Activated naive CD4-positive, alpha-beta T cell treated with anti-CD3 and anti-CD28 coated beads for 36 hours (primary cell): ENCODE measurements at regions not wholly inside any gene's neighbourhood (a gene's known extent, or its start where the extent isn't known, plus 50 kb on each side); places are given as distances from the start of the nearest gene placed in this dataset.

Experiments used
- CTCF ChIA-PET: fragments of 350-600 bp; sonication (Branson Sonifier 250); formaldehyde crosslinking; loops from one replicate; lab custom pipeline; 2021; ENCODE audit warnings: antibody characterized with exemption; lab: Charles Lee
- DNase-seq: peaks from one replicate; pipeline ENCODE4 v3.0.0-alpha.2; 2020
- H3K27ac Mint-ChIP-seq: one replicate; pipeline ENCODE4 v1.8.0; 2021; ENCODE audit warnings: mild to moderate bottlenecking, mixed read lengths
- H3K27me3 Mint-ChIP-seq: one replicate; pipeline ENCODE4 v1.8.0; 2021; ENCODE audit warnings: low read depth, mixed read lengths
- H3K36me3 Mint-ChIP-seq: one replicate; pipeline ENCODE4 v1.8.0; 2021; ENCODE audit warnings: low read depth, mixed read lengths
- H3K4me1 Mint-ChIP-seq: one replicate; pipeline ENCODE4 v1.8.0; 2021; ENCODE audit warnings: low read depth, mixed read lengths
- H3K4me3 Mint-ChIP-seq: one replicate; pipeline ENCODE4 v1.8.0; 2021; ENCODE audit warnings: mild to moderate bottlenecking, moderate library complexity, mixed read lengths
- H3K9me3 Mint-ChIP-seq: one replicate; pipeline ENCODE4 v1.8.0; 2021; ENCODE audit warnings: mixed read lengths
- intact Hi-C: fragments of 100-400 bp; cut with micrococcal nuclease; formaldehyde crosslinking; loops from one replicate; pipeline ENCODE4 v1.15.1; 2023

DNA sequence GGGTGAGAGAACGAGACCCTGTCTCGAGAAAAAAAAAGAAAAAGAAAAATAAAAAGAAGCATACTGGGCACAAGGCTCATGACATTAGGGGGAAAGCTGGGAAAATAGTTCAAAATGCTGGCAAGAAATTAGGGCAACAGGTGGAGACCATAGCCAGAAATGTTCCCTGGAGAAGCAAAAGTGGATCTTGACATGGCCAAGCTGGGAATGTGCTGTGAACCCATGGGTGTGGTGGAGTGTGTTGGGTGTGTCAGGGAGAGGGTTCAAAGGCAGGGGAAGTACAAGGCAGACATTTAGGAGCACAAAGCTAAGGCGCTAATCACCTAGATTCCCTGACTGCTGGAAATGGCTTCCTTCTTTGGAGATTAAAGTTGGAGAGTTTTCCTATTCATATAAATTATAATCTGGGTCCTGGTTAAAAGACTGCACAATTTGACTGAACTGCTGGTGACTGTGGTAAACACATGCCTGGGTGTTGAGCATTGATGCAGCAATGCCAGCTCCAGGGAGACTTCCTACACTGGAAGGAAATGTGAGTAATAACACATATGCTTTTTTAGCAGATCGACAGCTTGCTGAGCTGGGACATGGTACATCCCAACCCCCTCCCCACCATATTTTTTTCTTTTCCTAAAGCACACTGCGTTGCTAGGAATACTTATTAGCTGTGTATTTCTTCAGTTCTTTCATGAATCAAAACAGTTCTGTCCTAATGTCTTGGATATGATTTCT is 70.1 kb upstream of the ARHGAP21 start:
- H3K27me3 Mint-ChIP-seq: no peaks in the 10 kb centered on the region
- CTCF ChIA-PET: interaction anchor here (0.6 kb wide), 1 partner anchor 55 kb away, joined by 4 read pairs; no protein-coding TSS in a partner anchor

DNA sequence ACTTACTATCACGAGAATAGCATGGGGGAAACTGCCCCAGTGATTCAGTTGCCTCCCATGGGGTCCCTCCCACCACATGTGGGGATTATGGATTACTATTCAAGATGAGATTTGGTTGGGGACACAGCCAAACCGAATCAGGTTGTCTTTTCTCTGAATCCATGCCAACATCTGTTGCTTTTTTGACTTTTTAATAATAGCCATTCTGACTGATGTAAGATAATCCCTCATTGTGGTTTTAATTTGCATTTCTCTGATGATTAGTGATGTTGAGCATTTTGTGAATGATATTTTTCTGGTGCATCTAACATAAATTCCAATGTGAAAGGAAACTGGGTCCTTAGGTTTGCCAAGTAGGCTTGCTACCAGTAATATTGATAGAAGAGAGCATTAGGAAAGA is 69.0 kb upstream of the ARHGAP21 start:
- CTCF ChIA-PET: interaction anchor here (0.6 kb wide), 1 partner anchor 434 kb away, joined by 3 read pairs; no protein-coding TSS in a partner anchor

More for the DNA sequence above, 70.1 kb upstream of the ARHGAP21 start:
- no peak overlapping the region for H3K27ac Mint-ChIP-seq
- no peaks in the 10 kb centered on the region for H3K36me3 Mint-ChIP-seq
- no peak for DNase-seq
- no peaks in the 10 kb centered on the region for H3K4me1 Mint-ChIP-seq
- intact Hi-C loops: no loop called here
- H3K9me3 Mint-ChIP-seq: peaks cover 2% of the 10 kb centered on the region
- H3K4me3 Mint-ChIP-seq: no peak overlapping the region

DNA sequence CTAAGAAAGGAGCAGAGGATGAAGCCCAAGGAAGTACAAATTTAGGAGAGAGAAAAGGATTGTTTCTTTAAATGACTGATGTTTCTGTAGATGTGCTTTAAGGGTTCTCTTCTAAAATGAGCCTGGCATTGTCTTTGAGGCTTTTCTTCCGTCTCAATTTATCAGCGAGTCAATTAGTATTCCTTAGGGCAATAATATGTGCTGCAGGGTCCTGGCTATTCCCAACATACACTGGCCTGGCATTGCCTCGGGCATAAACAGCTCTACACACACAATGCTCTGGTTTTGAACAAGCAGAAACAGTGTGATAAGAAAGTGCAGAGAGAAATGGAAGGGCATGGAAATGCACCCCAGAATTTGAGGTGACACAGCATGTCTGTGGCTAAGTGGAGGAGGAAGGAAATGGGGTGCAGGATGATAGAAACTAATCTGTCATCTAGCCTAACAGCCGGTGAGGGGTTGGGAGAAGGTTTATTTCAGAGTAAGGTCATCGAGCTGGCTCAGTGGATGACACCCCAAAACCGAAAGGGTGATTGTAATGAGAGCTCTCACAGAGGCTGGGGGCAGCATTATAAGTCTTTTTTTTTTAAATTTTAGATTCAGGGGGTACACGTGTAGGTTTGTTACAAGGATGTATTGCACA is 67.5 kb upstream of the ARHGAP21 start:
- Mint-ChIP-seq H3K36me3 (no peaks in the 10 kb centered on the region), H3K9me3 (peaks cover 2% of the 10 kb centered on the region), H3K27ac (no peak overlapping the region), H3K4me1 (no peaks in the 10 kb centered on the region), H3K4me3 (no peak overlapping the region), H3K27me3 (no peaks in the 10 kb centered on the region)
- no peak for DNase-seq
- intact Hi-C loops: no loop called here
- CTCF ChIA-PET: no interaction called here

More for the DNA sequence above, 69.0 kb upstream of the ARHGAP21 start:
- Mint-ChIP-seq H3K27ac (no peak overlapping the region), H3K27me3 (no peaks in the 10 kb centered on the region), H3K36me3 (no peaks in the 10 kb centered on the region), H3K4me1 (no peaks in the 10 kb centered on the region), H3K4me3 (no peak overlapping the region), H3K9me3 (peaks cover 2% of the 10 kb centered on the region)
- intact Hi-C loops: no loop called here
- DNase-seq: no peak

DNA sequence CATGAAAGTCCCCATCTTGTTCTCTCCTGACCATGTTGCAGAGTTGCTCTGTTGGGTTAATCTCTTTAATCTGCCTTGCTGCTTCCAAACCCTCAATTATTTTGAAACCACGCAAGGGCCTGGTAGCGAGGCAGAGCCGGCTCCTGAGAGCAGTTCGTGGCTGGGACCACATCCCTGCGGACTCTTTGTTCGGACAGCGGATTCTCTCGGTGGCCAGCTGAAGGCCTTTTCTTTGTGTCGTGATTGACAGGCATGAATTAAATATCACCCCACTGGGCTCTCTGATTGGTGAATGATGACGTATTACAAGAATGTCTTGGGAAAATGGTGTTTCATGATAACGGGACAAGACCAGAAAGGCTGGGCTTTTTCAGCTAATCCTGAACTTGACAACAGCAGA is 66.9 kb upstream of the ARHGAP21 start:
- Mint-ChIP-seq H3K4me1 (no peaks in the 10 kb centered on the region), H3K27me3 (no peaks in the 10 kb centered on the region), H3K9me3 (peaks cover 2% of the 10 kb centered on the region), H3K27ac (no peak overlapping the region), H3K4me3 (no peak overlapping the region), H3K36me3 (no peaks in the 10 kb centered on the region)
- intact Hi-C loops: no loop called here
- CTCF ChIA-PET: no interaction called here
- no peak for DNase-seq

DNA sequence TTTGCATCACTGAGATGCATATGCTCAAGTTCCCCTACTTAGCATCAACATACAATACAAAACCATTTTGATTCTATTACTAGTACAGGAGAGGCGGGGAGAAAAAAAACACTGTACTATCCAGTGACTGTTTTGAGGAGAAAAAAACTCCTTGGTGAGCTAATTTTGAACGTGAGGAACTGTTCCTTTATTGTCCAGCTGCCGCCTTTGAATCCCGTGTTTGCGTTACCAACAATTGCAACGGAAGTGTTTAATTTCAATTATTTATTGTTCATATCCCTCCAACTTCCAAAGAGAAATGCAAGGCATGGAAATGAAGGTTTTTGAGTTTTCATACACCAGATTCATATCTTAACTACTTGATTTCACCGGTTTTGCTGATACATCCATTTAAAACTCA is 66.4 kb upstream of the ARHGAP21 start:
- no peak overlapping the region for H3K4me3 Mint-ChIP-seq
- intact Hi-C loops: no loop called here
- H3K27ac Mint-ChIP-seq: no peak overlapping the region
- H3K27me3 Mint-ChIP-seq: no peaks in the 10 kb centered on the region
- peaks cover 2% of the 10 kb centered on the region for H3K9me3 Mint-ChIP-seq
- CTCF ChIA-PET: no interaction called here
- no peak for DNase-seq
- H3K4me1 Mint-ChIP-seq: no peaks in the 10 kb centered on the region
- no peaks in the 10 kb centered on the region for H3K36me3 Mint-ChIP-seq

DNA sequence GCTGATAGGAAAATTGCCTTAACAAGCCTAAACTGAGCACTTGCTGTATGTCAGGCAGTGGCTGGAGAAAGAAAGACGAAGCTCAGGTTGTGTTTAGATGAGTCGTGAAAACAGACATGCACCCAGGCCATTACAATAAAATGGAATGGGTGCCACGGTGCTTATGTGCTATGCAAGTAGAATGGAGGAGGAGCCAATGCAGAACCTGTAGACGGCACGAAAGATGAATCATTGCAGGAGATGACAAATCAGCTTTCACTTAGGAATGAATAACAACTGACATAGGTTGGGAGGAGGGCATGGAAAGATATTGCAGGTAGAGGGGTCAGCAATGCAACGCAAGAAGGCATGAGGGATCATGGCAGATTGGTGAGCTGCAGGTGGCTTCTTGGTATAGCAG is 61.2 kb upstream of the ARHGAP21 start:
- no peaks in the 10 kb centered on the region for H3K4me1 Mint-ChIP-seq
- no peak overlapping the region for H3K27ac Mint-ChIP-seq
- DNase-seq: no peak
- H3K9me3 Mint-ChIP-seq: no peaks in the 10 kb centered on the region
- no peak overlapping the region for H3K4me3 Mint-ChIP-seq
- CTCF ChIA-PET: no interaction called here
- intact Hi-C loops: no loop called here
- H3K27me3 Mint-ChIP-seq: no peaks in the 10 kb centered on the region
- H3K36me3 Mint-ChIP-seq: no peaks in the 10 kb centered on the region

DNA sequence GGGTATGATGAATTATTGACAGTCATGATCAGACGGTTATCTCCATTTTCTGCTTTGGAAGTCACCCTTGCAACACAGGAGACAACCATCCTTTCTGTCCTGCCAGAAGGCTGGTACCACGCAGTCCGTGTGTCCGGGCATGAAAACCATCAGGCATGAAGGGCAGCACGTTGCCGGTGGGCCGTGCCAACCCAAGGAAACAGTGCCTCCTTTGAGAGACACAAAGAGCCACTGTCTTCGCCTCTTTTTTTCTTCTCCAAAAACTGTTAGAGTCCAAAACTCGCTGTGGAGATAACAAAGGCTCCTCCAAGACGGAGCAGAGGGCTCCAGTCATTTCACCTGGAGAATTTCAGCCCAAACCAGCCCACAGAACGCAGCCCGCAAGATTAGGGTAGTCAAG is 60.4 kb upstream of the ARHGAP21 start:
- CTCF ChIA-PET: no interaction called here
- no peaks in the 10 kb centered on the region for H3K36me3 Mint-ChIP-seq
- no peak for DNase-seq
- intact Hi-C loops: no loop called here
- H3K27me3 Mint-ChIP-seq: no peaks in the 10 kb centered on the region
- no peaks in the 10 kb centered on the region for H3K9me3 Mint-ChIP-seq
- no peak overlapping the region for H3K4me3 Mint-ChIP-seq
- H3K4me1 Mint-ChIP-seq: no peaks in the 10 kb centered on the region
- no peak overlapping the region for H3K27ac Mint-ChIP-seq

DNA sequence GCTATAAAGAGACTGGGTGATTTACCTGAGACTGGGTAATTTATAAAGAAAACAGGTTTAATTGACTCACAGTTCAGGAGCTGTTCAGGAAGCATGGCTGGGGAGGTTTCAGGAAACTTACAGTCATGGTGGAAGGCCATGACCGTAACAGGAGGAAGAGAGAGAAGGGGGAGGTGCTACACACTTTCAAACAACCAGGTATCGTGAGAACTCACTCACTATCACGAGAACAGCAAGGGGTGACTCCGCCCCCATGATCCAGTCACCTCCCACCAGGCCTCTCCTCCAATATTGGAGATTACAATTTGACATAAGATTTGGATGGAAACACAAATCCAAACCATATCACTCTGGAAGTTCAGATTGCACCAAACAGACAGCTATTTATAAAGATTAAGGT is 59.8 kb upstream of the ARHGAP21 start:
- no peaks in the 10 kb centered on the region for H3K27me3 Mint-ChIP-seq
- no peak overlapping the region for H3K27ac Mint-ChIP-seq
- no peaks in the 10 kb centered on the region for H3K9me3 Mint-ChIP-seq
- CTCF ChIA-PET: no interaction called here
- DNase-seq: no peak
- intact Hi-C loops: no loop called here
- H3K4me1 Mint-ChIP-seq: no peaks in the 10 kb centered on the region
- no peaks in the 10 kb centered on the region for H3K36me3 Mint-ChIP-seq
- H3K4me3 Mint-ChIP-seq: no peak overlapping the region

DNA sequence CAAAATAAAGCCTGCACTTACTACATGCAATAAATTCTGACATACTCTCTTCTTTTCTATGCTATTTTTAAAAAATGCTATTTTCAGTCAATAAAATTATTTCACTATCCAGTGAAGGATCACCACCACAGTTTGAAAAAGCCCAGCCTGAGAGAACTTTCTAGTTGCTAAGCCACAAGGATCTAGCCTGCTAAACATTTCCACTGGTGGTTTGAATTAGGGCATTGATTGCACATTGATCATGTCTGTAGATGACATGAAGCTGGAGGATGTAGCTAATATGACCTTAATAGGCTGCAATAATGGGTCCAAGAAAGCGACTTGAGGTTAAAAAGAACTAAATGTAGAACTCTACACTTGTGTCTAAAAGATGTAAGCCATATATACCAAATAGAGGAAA is 56.0 kb upstream of the ARHGAP21 start:
- no peak for DNase-seq
- Mint-ChIP-seq H3K36me3 (no peaks in the 10 kb centered on the region), H3K27me3 (no peaks in the 10 kb centered on the region), H3K4me3 (no peak overlapping the region), H3K9me3 (no peaks in the 10 kb centered on the region), H3K27ac (no peak overlapping the region), H3K4me1 (peaks cover 14% of the 10 kb centered on the region)
- CTCF ChIA-PET: no interaction called here
- intact Hi-C loops: loop anchor here (5.0 kb wide), 1 partner anchor 88 kb away; no protein-coding TSS in a partner anchor

DNA sequence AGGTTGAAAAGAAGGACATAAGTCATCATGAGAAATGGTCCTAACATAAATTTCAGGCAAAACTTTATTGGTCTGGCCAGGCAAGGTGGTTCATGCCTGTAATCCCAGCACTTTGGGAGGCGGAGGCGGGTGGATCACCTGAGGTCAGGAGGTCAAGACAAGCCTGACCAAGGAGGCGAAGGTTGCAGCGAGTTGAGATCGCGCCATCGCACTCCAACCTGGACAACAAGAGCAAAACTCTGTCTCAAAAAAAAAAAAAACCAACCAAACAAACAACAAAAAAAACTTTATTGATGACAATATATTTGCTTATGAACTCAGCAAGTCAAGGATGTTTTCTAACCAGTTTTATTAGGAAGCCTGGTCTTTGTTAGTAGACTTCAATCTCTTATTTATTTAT is 54.6 kb upstream of the ARHGAP21 start:
- Mint-ChIP-seq H3K27ac (no peak overlapping the region), H3K27me3 (no peaks in the 10 kb centered on the region), H3K36me3 (no peaks in the 10 kb centered on the region), H3K4me3 (no peak overlapping the region), H3K4me1 (peaks cover 14% of the 10 kb centered on the region), H3K9me3 (no peaks in the 10 kb centered on the region)
- DNase-seq: no peak
- intact Hi-C loops: loop anchor here (5.0 kb wide), 1 partner anchor 89 kb away; no protein-coding TSS in a partner anchor
- CTCF ChIA-PET: no interaction called here

DNA sequence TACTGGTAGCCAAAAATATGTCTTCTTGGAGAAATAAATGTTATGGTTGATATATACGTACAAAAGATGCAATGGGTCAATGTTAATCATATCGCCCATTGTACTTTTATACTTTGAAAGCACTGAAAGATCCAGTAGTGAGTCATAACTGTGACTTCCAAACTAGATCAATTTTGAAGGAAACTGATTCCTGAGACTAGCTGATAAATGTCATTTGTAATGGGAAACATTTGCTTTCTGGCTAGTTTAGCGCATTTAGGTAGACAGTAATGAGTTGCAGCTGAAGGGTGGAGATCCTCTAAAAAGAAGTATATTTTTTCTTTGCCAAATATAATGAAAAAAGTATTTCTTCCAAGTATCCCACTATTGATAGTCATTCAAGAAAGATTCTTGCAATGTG is 53.5 kb upstream of the ARHGAP21 start:
- CTCF ChIA-PET: interaction anchor here (1.0 kb wide), 1 partner anchor 134 kb away, joined by 3 read pairs; no protein-coding TSS in a partner anchor
- H3K27ac Mint-ChIP-seq: no peak overlapping the region
- H3K36me3 Mint-ChIP-seq: no peaks in the 10 kb centered on the region
- no peak overlapping the region for H3K4me3 Mint-ChIP-seq
- intact Hi-C loops: loop anchor here (5.0 kb wide), 1 partner anchor 90 kb away; no protein-coding TSS in a partner anchor
- H3K27me3 Mint-ChIP-seq: no peaks in the 10 kb centered on the region
- H3K4me1 Mint-ChIP-seq: peaks cover 14% of the 10 kb centered on the region
- DNase-seq: no peak
- no peaks in the 10 kb centered on the region for H3K9me3 Mint-ChIP-seq

DNA sequence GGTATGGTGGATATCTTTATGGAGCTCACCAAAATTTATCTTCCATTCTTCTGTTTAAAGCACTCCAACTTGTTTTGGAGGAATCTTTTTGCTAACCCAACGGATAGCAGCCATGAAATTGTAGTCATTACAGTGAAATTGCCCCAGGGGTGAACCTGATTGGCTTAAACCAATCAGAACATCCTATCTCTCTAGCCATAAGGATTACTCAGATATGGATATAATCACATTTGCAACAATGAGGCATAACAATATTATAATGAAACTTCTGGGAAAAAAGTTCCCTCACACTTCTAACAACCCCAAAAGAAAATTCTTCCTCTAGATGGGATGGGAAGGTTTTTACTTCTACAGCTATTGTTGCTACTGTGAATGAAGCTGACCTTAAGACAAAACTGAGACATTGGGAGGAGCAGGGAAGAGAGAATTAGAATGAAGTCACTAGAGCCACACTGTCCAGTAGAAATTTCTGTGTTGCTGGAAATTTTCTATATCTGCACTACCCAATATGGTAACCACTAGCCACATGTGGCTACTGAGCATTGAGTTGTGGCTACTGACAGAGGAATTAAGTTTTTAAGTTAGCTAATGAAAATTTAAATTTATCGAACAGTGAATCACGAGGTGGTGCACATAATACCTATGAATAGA is 50.4 kb upstream of the ARHGAP21 start:
- no peaks in the 10 kb centered on the region for H3K36me3 Mint-ChIP-seq
- H3K27ac Mint-ChIP-seq: no peak overlapping the region

More for the DNA sequence above, 50.4 kb upstream of the ARHGAP21 start:
- peaks cover 14% of the 10 kb centered on the region for H3K4me1 Mint-ChIP-seq
- H3K9me3 Mint-ChIP-seq: no peaks in the 10 kb centered on the region
- CTCF ChIA-PET: interaction anchor here (0.8 kb wide), 1 partner anchor 51 kb away, joined by 3 read pairs; the partner anchor contains the start of gene ARHGAP21
- DNase-seq: no peak
- H3K27me3 Mint-ChIP-seq: no peaks in the 10 kb centered on the region
- H3K4me3 Mint-ChIP-seq: no peak overlapping the region
- intact Hi-C loops: no loop called here
